HG03432 (cell line): ENCODE measurements at regions not wholly inside any gene's neighbourhood (a gene's known extent, or its start where the extent isn't known, plus 50 kb on each side); places are given as distances from the start of the nearest gene placed in this dataset.

Source experiments
- ATAC-seq: cut with Tn5 transposase; IDR thresholded peaks from one replicate; pipeline ENCODE4 v1.9.1; 2021; ENCODE audit warnings: mild to moderate bottlenecking, moderate library complexity; ENCODE audit not compliant: unreplicated experiment

GRCh38 chr7:41756650-41757182, 53.8 kb upstream of the INHBA start:
- ATAC-seq, result no peak

GRCh38 chr7:41755096-41755495, 52.2 kb upstream of the INHBA start:
- no peak for ATAC-seq

GRCh38 chr7:41754046-41754445, 51.2 kb upstream of the INHBA start:
- ATAC-seq, result no peak
